Gastrocnemius medialis (tissue), 4 donors: ENCODE measurements at regions not wholly inside any gene's neighbourhood (a gene's known extent, or its start where the extent isn't known, plus 50 kb on each side); places are given as distances from the start of the nearest gene placed in this dataset.

Experiments used
- ATAC-seq, 2 donors: fragments of 150-250 bp; one replicate each; pipeline ENCODE4 v1.9.1; 2016
- DNase-seq, 2 donors: peaks; one replicate each; pipeline ENCODE4 v3.0.0-alpha.2; 2019
- H3K27ac ChIP-seq, 4 donors: fragments of 200-600 bp; sonication (generic); 1 replicate in 1 of 4; 2 replicates in 3 of 4; pipeline ENCODE4 v1.5.1; 2016 to 2018; ENCODE audit warnings: mild to moderate bottlenecking in 2 of 4, moderate library complexity in 1 of 4
- H3K27me3 ChIP-seq, 3 donors: fragments of 200-600 bp; sonication (generic) in 2 of 3; 1 replicate in 1 of 3; 2 replicates in 2 of 3; pipeline versions ENCODE4 v1.5.1 to v1.6.0; 2016 to 2019; ENCODE audit warnings: mild to moderate bottlenecking in 1 of 3, moderate library complexity in 1 of 3
- H3K36me3 ChIP-seq, 2 donors: fragments of 200-600 bp; sonication (generic) in 1 of 2; one replicate each; pipeline ENCODE4 v1.5.1; 2017 to 2018
- H3K4me1 ChIP-seq, 2 donors: fragments of 200-600 bp; sonication (generic) in 1 of 2; one replicate each; pipeline ENCODE4 v1.5.1; 2016 to 2017; ENCODE audit warnings: mild to moderate bottlenecking in 2 of 2
- H3K4me3 ChIP-seq, 4 donors: fragments of 200-600 bp; sonication (generic) in 3 of 4; 1 replicate in 1 of 4; 2 replicates in 3 of 4; pipeline ENCODE4 v1.5.1; 2016 to 2019; ENCODE audit warnings: mild to moderate bottlenecking in 2 of 4
- H3K9me3 ChIP-seq, 3 donors: fragments of 200-600 bp; sonication (generic) in 2 of 3; 1 replicate in 1 of 3; 2 replicates in 2 of 3; pipeline ENCODE4 v1.5.1; 2016 to 2019
- CTCF ChIP-seq, 5 experiments: fragments of 450-650 bp in 3 of 5; fragments of 200-600 bp in 2 of 5; sonication (generic) in 2 of 5; IDR thresholded peaks in 4 of 5; conservative IDR thresholded peaks in 1 of 5; 1 replicate in 4 of 5; 2 replicates in 1 of 5; pipeline ENCODE4 v1.5.1; 2016 to 2019; ENCODE audit warnings: antibody characterized with exemption in 5 of 5, mild to moderate bottlenecking in 3 of 5, moderate library complexity in 3 of 5
- POLR2A ChIP-seq, 2 donors: fragments of 450-650 bp; IDR thresholded peaks; one replicate each; pipeline ENCODE4 v1.6.1; 2017; ENCODE audit warnings: antibody characterized with exemption in 2 of 2, mild to moderate bottlenecking in 2 of 2, moderate library complexity in 2 of 2
- in situ Hi-C, 4 donors: fragments of 200-750 bp; cut with MboI; loops; one replicate each; pipeline versions ENCODE4 v1.15.0 to v1.8.0; 2017; ENCODE audit warnings: low sequenced_read_pairs in 4 of 4
- intact Hi-C: fragments of 100-400 bp; cut with DNase I; formaldehyde crosslinking; loops from one replicate; pipeline ENCODE4 v1.15.1; 2023; ENCODE audit warnings: low total_unique reads

GRCh38 chr6:151721671-151722070, 85.8 kb upstream of the ESR1 start:
- Histone ChIP-seq H3K27me3 (no peaks in the 10 kb centered on the region), H3K4me3 (no peak overlapping the region), H3K4me1 (no peaks in the 10 kb centered on the region), H3K27ac (no peak overlapping the region), H3K36me3 (no peaks in the 10 kb centered on the region), H3K9me3 (no peaks in the 10 kb centered on the region)
- DNase-seq (no peak), ATAC-seq (no peak)
- intact Hi-C loops (no loop called here), in situ Hi-C loops (no loop called here)
- TF ChIP-seq CTCF (IDR thresholded peaks at IDR 0.05 in 4 of 5, conservative IDR thresholded peaks at IDR 0.05 in 1 of 5) (no peak), POLR2A (IDR thresholded peaks at IDR 0.05) (no peak)

GRCh38 chr6:151722342-151722741, 85.1 kb upstream of the ESR1 start:
- no peak overlapping the region for H3K27ac ChIP-seq
- TF ChIP-seq POLR2A (IDR thresholded peaks at IDR 0.05) (no peak), CTCF (IDR thresholded peaks at IDR 0.05 in 4 of 5, conservative IDR thresholded peaks at IDR 0.05 in 1 of 5) (no peak)
- no peaks in the 10 kb centered on the region for H3K27me3 ChIP-seq
- intact Hi-C loops, result no loop called here
- in situ Hi-C loops, result no loop called here
- H3K4me1 ChIP-seq, result no peaks in the 10 kb centered on the region
- ATAC-seq (no peak), DNase-seq (no peak)
- no peak overlapping the region for H3K4me3 ChIP-seq
- no peaks in the 10 kb centered on the region for H3K9me3 ChIP-seq
- no peaks in the 10 kb centered on the region for H3K36me3 ChIP-seq

- H3K4me3 ChIP-seq, result no peak overlapping the region
- no peak for ATAC-seq
Measured at GRCh38 chr6:151723152-151723551, 84.3 kb upstream of the ESR1 start.

GRCh38 chr6:151729829-151730495, 77.5 kb upstream of the ESR1 start:
- in situ Hi-C loops, result no loop called here
- Histone ChIP-seq H3K36me3 (no peaks in the 10 kb centered on the region), H3K4me3 (no peak overlapping the region), H3K4me1 (peaks cover 0 to 12% of the 10 kb centered on the region in 2 donors), H3K27me3 (no peaks in the 10 kb centered on the region), H3K27ac (no peak overlapping the region), H3K9me3 (no peaks in the 10 kb centered on the region)
- no peak for DNase-seq
- intact Hi-C loops, result no loop called here
- TF ChIP-seq POLR2A (IDR thresholded peaks at IDR 0.05), result no peak
- no peak for TF ChIP-seq CTCF (IDR thresholded peaks at IDR 0.05 in 4 of 5, conservative IDR thresholded peaks at IDR 0.05 in 1 of 5)
- no peak for ATAC-seq

More at GRCh38 chr6:151723152-151723551, 84.3 kb upstream of the ESR1 start:
- Histone ChIP-seq H3K4me1 (no peaks in the 10 kb centered on the region), H3K36me3 (no peaks in the 10 kb centered on the region), H3K27ac (no peak overlapping the region), H3K9me3 (no peaks in the 10 kb centered on the region), H3K27me3 (no peaks in the 10 kb centered on the region)
- intact Hi-C loops, result no loop called here
- DNase-seq, result no peak
- in situ Hi-C loops, result no loop called here
- no peak for TF ChIP-seq CTCF (IDR thresholded peaks at IDR 0.05 in 4 of 5, conservative IDR thresholded peaks at IDR 0.05 in 1 of 5)
- TF ChIP-seq POLR2A (IDR thresholded peaks at IDR 0.05), result no peak

GRCh38 chr6:151730496-151730870, 77.0 kb upstream of the ESR1 start:
- TF ChIP-seq CTCF (IDR thresholded peaks at IDR 0.05 in 4 of 5, conservative IDR thresholded peaks at IDR 0.05 in 1 of 5), result no peak
- no peak for TF ChIP-seq POLR2A (IDR thresholded peaks at IDR 0.05)
- in situ Hi-C loops, result no loop called here
- Histone ChIP-seq H3K36me3 (no peaks in the 10 kb centered on the region), H3K4me1 (peaks cover 0 to 12% of the 10 kb centered on the region in 2 donors), H3K27ac (no peak overlapping the region), H3K9me3 (no peaks in the 10 kb centered on the region), H3K4me3 (no peak overlapping the region), H3K27me3 (no peaks in the 10 kb centered on the region)
- intact Hi-C loops, result no loop called here
- no peak for ATAC-seq
- no peak for DNase-seq
